NCI-H2081 treated with DMSO at 0.1 percent for 48 hours (cell line): ENCODE measurements at regions not wholly inside any gene's neighbourhood (a gene's known extent, or its start where the extent isn't known, plus 50 kb on each side); places are given as distances from the start of the nearest gene placed in this dataset.
"Not testable (repeated sequence)": the region's sequence is repeated elsewhere in the genome, so short reads cannot be mapped to it uniquely, and the experiment has no call there.

ENCODE experiments used
- DNase-seq: peaks from one replicate; lab custom pipeline; 2025; lab: John Stamatoyannopoulos, UW

DNA sequence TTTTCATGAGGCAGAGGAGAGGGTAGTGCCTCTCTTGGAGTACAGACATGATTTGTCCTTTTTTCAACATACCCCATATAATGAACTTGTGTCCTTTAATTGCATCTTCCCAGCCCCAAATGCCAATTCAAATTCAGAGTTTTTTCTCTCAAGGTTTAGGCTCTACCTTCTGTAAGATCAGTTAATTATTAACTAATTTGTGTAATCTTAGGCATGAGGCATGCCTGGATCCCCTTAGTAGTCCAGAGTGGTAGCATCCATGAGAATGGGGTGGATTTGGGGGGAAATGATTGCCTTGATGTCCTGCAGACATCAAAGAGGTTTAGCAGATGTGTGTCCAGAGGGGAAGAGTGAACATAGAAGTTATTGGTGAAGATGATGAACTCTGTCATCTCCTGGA is 533.3 kb downstream of the LRRC70 start:
- DNase-seq: no peak

DNA sequence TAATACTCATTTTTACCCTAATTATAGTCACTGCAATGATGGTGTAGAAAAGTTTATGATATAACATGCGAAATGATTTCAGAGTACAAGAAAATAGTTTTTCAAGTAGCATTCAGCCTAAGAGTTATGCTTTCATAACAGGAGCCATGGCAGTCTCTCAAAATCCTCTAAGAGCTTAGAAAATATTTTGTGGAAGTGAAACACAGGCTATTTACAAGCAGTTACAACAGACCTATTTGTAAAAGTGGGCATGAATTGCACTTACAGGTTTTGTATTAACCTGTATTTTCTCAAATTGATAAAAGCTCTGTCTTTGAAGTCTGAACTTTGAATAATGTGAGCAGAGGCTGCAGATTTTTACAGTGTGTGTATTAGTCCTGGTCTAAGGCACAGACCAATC is 523.3 kb downstream of the LRRC70 start:
- DNase-seq: no peak

DNA sequence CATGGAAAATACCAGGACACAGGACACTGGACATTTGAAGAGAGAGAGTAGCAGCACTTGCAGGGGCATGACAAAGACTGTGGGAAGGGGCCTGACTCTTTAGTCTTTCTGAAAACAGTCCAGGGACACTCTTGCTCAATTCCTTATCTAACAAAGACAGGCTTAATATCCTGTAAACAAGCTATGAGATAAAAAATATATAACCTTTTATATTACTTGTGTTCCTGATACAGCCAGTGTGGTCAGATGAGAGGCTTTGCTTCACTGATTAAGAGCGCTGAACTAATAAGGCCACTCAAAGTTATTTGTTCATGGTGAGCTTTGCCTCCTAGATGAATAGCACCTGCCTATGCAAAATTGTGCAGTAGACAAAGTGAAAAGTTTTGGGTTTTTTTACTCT is 518.7 kb downstream of the LRRC70 start:
- DNase-seq: no peak

DNA sequence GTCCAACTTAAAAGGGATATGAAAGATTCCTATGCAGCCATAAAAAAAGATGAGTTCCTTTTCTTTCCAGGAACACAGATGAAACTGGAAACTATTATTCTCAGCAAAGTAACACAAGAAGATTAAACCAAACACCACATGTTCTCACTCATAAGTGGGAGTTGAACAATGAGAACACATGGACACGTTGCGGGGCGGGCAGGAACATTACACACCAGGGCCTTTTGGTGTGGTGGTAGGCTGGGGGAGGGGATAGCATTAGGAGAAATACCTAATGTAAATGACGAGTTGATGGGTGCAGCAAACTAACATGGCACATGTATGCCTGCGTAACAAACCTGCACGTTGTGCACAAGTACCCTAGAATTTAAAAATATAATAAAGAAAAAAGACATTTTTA is 516.1 kb downstream of the LRRC70 start:
- DNase-seq: no peak

DNA sequence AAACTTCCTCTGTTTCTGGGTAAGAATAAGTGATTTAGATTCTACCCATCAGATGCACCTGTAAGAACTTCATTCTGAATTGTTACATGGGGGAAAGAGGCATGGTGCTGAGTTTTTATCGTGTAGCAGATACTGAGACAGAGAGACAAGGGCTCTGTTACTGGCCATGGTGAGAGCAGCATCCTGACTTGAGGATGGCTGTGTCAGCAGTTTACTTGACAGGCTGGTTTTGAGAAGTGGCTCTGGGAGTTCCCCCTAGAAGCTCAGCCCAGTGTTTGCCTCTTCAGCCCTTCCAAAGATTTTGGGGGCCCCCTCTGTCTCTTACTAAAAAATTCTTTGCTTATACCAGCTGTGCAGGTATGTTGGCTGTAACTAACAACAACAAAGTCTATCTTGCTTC is 510.5 kb downstream of the LRRC70 start:
- DNase-seq: no peak

DNA sequence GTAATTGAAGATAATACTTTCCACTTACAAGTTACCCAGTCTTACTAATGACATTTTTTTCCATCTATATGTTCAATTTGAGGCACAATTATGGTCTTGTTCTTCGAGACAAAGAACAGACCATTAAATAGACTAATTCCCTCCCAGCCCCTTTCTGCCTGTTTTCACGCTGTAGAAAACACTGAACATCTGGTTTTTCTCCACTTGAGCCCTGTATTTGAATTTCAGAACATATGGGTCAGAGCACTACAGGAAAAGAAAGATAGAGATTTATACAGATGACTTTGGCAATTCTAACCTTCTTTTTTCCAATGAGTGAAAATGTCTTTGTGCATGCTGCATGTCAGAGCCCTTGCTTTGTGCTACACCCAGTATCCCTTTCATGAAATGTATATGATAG is 506.9 kb downstream of the LRRC70 start:
- no peak for DNase-seq

DNA sequence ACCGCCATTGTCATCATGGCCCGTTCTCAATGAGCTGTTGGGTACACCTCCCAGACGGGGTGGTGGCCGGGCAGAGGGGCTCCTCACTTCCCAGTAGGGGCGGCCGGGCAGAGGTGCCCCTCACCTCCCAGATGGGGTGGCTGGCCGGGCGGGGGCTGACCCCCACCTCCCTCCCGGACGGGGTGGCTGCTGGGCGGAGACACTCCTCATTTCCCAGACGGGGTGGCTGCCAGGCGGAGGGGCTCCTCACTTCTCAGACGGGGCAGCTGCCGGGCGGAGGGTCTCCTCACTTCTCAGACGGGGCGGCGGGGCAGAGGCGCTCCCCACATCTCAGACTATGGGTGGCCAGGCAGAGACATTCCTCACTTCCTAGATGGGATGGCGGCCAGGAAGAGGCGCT is 505.1 kb downstream of the LRRC70 start:
- not testable (repeated sequence) for DNase-seq

DNA sequence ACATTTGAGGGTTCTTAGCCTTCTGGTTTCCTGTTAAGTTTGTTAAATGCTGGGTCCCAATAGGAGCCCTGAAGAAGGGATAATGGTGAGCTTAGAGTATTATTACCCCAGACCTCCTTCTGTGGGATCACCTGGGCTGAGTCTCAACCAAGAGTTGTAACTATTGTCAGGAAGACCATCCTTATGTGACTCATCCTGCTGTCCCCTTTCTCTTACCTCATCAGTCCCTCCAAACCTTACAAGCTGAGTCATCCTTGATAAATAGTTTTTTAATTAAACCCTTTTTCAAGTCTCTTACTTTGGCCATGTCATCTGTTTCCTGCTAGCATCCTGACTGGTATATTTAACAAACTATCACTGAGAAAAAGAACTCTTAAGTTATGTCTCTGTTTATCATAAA is 502.8 kb downstream of the LRRC70 start:
- no peak for DNase-seq

DNA sequence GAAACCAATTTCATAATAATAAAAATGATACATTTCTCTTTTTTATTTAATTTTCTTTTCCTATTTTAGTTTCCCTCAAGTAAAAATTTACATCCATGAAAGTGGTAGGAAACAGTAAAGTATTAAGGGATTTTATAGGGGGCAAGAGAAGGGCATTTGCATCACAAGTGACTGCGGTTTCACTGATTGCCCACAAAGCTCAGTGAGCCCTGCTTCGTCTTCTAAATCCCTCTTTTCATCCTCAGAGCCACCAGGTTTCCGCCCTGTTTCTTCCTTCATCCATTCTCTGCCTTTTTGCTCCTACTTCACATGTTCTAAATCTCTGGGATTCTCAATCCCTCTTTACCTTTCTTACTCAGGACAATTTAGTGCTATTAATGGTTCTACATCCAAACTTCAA is 491.4 kb downstream of the LRRC70 start:
- DNase-seq: no peak

DNA sequence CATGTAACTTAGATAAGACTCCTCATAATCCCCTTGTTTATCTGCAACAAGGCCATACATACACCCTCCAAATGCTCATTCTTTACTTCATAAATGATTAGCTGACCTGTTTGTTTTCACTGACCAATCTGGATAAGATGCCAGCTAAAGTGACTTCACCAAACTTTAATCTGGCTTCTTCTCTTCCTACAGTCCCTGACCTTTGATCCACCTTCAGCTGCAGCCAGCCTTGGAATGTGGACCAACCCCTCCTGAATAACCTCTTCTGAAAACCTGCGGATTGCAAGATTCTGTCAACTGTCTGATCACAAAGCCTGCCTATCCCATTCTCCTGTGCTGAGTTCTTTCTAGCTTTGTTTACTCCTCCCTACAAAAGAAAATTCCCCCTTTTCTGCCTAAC is 476.8 kb downstream of the LRRC70 start:
- no peak for DNase-seq

DNA sequence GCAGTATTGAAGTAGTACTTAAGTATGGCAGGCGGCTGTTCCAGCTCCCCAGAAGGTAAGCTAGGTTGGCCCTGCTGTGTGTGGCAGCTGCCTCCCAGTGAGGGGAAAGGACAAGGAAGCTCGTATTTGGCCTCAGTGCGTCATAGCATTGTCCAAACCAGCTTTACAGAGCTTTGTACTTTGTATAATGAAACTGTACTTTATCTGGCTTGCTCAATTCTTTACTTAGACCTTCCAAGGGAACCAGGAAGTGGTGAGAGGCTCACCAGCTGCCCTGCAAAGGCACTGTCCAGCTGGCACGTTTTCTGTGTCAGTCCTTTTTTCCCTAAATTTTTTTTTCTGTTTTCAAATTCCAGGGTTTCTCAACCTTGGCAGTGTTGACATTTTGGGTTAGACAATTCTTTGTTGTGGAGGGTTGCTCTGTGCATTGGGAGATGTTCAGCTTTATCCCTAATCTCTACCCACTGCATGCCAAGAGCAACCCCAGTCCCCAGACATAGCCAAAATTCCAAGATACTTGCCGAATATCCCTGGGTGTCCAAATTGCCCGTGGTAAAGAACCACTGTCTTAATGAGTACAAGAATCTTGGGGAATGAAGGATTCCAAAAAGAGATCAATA is 474.5 kb downstream of the LRRC70 start:
- DNase-seq: no peak

DNA sequence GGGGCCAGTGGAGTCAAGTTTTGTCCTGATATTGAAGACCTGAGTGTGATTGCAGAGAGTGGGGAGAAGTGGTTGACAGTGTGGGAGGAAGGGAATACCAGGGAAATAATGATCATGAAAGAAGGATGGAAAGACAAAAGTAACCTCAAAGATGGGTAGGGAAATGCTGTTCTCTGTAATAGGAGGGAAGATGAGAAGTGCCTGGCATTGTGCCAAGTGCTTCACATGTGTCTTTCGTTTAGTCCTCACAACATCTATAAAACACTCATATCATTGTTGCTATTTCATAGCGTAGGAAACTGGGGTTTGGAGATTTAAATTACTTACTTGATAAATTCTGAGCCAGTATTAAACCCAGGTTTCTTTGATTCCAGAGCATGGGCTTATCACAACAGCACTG is 472.3 kb downstream of the LRRC70 start:
- no peak for DNase-seq

DNA sequence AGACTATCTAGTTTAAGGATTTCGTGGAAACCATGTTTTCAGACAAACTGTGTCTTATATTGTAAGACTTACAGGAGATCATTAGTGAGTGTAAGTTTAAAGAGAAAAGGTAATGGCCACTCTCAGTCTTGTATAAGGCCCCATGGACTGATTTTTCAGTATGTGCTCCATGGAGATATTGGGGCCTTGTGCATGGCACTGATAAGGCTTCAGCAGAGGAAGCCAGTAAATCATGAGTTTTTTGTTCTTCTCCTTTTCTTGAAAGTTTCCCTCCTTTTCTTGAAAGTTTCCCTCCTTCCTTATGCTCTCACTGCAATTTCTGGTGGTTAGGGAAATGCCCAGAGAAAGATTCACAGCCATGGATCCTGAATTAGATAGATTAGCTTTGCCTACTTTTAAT is 471.3 kb downstream of the LRRC70 start:
- DNase-seq: no peak

DNA sequence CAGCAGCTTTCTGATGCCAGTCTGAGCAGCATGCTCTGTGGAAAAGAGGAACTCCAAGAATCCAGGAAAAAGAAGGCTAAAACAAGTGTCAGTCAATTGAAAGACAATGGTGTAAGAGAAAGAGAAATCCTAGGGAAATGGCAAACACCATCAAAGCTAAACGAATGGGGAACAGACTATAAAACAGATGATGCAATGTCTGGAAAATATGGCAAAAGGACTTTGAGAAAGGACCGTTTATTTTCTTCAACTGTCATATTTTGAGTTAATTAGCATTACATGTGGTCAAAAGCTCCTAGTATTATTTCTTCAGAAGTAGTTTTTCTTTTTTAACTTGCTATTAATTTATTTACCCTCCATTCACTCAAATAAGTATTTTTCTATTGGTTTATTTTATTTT is 465.2 kb downstream of the LRRC70 start:
- no peak for DNase-seq

DNA sequence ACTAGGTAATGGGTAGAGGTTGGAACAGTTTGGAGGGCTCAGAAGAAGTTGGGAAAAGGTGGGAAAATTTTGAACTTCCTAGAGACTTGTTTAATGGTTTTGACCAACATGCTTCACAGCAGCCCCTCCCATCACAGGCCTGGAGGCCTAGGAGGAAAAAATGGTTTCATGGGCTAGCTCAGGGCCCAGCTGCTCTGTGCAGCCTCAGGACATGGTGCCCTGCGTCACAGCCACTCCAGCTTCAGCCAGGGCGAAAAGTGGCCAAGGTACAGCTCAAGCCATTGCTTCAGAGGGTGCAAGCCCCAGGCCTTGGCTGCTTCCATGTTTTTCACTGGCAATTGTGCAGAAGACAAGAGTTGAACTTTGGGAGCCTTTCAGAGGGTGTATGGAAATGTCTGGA is 453.7 kb downstream of the LRRC70 start:
- no peak for DNase-seq

DNA sequence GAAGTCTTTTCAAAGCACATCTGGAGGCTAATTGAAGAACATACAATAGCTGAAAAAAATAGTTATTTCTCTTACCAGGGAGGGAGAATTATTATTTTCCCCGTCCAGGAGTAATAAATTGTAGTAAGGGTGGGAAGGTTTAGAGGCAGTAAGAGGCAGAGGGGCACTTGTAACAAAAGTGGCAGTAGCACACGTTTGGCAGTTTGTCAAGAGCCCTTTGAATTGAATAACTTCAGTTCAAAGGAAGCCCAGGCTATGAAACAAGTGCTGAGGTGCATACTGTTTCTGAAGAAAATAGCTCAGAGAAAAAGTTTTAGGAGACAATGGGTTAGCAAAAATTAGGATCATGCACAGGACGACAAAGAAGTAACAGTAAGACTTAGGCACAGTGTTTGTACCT is 451.3 kb downstream of the LRRC70 start:
- DNase-seq: no peak

DNA sequence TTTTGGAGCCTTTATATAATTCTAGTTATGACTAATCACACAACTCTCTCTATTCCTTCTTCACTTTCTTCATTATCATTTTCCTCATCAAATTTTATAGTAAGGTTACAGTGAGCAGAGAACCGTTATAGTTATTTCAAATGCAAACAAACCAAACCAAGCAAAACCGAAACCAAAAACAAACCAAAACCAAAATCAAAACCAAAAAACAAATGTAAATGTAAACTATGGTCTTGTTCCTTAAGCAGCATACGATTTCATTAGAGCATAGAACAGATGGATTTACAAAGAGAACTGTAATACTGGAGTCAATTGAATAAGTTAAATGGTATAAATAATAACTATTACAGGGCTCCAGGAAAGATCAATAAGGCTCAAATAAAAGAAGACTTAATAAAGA is 447.1 kb downstream of the LRRC70 start:
- no peak for DNase-seq

DNA sequence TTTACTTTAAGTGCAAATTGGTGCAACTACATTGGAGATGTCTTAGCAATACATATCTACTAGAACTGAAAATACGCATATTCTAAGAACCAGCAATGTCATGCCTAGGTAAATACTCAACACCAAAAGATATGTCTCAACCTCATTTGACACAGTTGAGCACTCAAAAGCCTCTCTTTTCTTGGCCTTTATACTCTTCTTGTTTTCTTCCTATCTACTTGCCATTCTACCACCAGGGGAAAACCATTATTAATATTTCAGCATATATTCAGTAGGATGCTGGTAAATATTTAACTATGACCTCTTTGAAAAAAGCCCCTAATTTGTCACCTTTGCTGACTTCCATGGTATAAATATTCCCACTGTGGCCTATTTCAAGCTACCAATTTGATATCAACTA is 443.8 kb downstream of the LRRC70 start:
- DNase-seq: no peak

DNA sequence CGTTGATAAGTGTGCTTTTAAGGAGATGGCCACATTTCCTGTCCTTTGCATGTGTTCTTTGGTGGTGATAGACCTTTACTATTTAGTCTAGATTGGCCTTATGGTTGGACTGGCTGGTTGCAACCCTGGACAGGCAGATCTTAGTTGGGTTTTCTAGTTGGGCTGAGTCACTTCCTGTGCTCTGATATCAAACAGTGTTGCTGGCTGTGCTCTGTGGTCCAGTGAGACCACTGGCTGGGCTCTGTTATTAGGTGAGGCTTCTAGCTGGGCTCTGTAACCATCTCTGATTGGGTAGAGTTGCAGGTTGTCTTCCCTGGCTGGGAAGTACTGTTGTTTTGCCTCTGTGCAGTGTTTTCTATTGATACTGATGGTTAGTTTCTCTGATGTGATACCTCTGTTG is 432.5 kb downstream of the LRRC70 start:
- no peak for DNase-seq

DNA sequence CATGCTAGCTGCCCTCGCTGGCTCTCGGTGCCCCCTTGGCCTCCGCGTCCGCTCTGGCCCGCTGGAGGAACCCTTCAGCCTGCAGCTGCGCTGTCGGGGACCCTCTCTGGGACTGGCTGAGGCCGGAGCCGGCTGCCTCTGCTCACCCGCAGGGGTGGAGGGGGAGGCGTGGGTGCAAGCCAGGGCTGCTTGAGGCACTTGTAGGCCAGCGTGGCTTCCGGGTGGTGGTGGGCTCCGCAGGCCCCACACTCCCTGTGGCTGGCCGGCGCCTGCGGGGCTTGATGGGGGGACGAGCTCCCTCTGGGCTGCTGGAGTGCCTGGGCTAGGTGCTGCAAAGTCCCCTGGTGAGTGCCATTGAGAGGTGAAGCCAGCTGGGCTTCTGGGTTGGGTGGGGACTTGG is 429.6 kb downstream of the LRRC70 start:
- DNase-seq: no peak

DNA sequence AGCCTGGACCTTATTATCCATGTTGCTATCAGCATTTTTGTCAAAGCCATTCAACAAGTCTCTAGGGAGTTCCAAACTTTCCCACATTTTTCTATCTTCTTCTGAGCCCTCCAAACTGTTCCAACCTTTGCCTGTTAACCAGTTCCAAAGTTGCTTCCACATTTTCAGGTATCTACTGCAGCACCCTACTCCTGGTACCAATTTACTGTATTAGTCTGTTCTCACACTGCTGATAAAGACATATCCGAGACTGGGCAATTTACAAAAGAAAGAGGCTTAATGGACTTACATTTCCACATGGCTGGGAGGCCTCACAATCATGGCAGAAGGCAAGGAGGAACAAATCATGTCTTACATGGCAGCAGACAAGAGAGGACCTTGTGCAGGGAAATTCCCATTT is 416.2 kb downstream of the LRRC70 start:
- not testable (repeated sequence) for DNase-seq

DNA sequence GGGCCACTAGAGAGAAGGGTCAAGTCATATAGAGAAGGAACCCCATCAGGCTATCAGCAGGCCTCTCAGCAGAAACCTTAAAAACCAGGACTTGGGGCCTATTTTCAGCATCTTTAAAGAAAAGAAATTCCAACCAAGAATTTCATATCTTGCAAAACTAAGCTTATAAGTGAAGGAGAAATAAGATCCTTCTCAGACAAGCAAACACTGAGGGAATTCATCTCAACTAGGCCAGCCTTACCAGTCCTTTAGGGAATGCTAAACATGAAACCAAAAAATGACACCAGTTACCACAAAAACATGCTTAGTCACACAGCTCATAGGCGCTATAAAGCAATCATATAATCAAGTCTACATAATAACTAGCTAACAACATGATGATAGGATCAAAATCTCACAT is 407.1 kb downstream of the LRRC70 start:
- DNase-seq: no peak

DNA sequence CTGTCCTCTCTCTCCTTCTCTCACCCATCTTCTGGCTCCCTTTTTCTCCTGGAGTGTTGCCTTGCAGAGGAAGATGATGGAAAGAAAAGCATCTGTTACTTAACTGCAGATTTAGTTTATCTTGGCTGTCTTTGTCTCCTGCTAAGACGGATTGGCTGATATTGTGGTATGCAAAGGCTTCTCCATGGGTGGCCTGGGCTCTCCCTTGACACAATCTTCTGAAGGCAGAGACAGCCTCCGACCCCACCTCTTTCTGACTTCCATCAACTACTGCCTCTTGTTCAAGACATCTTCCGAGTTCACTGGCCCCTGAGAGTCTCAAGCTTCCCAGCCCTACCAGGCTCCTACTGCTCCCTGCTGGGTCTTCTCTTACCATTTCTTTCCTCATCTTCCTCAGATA is 403.7 kb downstream of the LRRC70 start:
- no peak for DNase-seq

DNA sequence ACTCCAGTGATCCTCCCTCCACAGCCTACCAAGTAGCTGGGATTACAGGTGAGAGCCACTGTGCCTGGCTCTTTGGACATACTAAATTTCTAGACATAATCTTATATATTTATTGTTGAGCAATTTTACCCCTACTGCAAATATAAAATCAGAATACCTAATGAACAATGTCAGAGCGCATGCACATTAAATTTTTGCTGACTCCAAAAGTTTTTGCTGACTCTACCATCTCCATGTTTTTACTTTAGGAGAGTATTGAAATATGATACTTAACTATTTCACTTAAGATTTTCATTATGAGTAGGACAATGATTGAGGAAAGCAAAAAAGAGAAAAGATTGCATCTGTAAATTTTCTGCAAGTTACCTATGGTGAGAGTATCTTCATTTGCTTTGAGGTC is 402.3 kb downstream of the LRRC70 start:
- no peak for DNase-seq

DNA sequence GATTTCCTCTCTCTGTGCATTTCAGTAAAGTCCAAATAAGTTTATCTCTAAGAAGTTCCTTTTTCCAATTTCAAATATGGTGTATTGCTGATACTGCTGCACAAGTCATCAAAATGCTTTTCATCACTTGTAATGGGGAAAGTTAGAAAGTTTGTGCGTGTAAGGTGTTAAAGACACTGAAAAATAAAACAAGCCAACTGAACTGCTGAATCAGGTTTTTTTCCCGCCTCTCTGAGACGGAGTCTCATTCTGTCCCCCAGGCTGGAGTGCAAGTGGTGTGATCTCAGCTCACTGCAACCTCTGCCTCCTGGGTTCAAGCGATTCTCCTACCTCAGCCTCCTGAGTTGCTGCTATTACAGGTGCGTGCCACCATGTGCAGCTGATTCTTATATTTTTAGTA is 400.9 kb downstream of the LRRC70 start:
- DNase-seq: no peak
